AG04450 (cell line): ENCODE measurements at regions not wholly inside any gene's neighbourhood (a gene's known extent, or its start where the extent isn't known, plus 50 kb on each side); places are given as distances from the start of the nearest gene placed in this dataset.

Experiments used
- CTCF ChIA-PET: fragments of 300-600, 350-600 bp; formaldehyde crosslinking; extraction: SDS; loops from one replicate; lab custom pipeline; 2022; ENCODE audit warnings: antibody characterized with exemption, inconsistent platforms; lab: Charles Lee
- POLR2A ChIA-PET: fragments of 350-600 bp; formaldehyde crosslinking; extraction: SDS; loops from one replicate; lab custom pipeline; 2021; ENCODE audit warnings: antibody characterized with exemption, inconsistent platforms; lab: Yijun Ruan, JAX
- DNase-seq: peaks from one replicate; pipeline ENCODE4 v3.0.0-alpha.2; 2011; ENCODE audit warnings: low read depth, low spot score
- H3K27ac ChIP-seq: one replicate; pipeline ENCODE4 v1.5.1; 2012; ENCODE audit warnings: low read depth, low read length, control low read depth
- H3K27me3 ChIP-seq: one replicate; pipeline ENCODE4 v1.6.0; 2012; ENCODE audit warnings: low read length; ENCODE audit not compliant: control insufficient read depth, insufficient read depth
- H3K4me3 ChIP-seq: 2 replicates; pipeline ENCODE4 v1.5.1; 2011; ENCODE audit warnings: mild to moderate bottlenecking, low read depth, low read length, control low read depth
- H3K9me3 ChIP-seq: 2 replicates; pipeline ENCODE4 v1.5.1; 2012; ENCODE audit warnings: low read length; ENCODE audit not compliant: control insufficient read depth, insufficient read depth
- CTCF ChIP-seq: IDR thresholded peaks from 2 replicates; pipeline ENCODE4 v1.5.1; 2011; ENCODE audit warnings: low read depth, low read length, control low read depth, inconsistent platforms

GRCh38 chr7:156157409-156158012, 345.2 kb upstream of the SHH start:
- TF ChIP-seq CTCF: no peak
- ChIA-PET POLR2A (no interaction called here), CTCF (no interaction called here)
- Histone ChIP-seq H3K4me3 (no peak overlapping the region), H3K27ac (no peak overlapping the region), H3K9me3 (peaks cover 58% of the 10 kb centered on the region), H3K27me3 (no peaks in the 10 kb centered on the region)
- no peak for DNase-seq

GRCh38 chr7:156156734-156157408, 344.6 kb upstream of the SHH start:
- H3K4me3 ChIP-seq: no peak overlapping the region
- ChIA-PET POLR2A (no interaction called here), CTCF (no interaction called here)
- no peak for DNase-seq
- no peaks in the 10 kb centered on the region for H3K27me3 ChIP-seq
- peaks cover 56% of the 10 kb centered on the region for H3K9me3 ChIP-seq
- no peak overlapping the region for H3K27ac ChIP-seq
- 0 out of 2 replicates have a peak, but pooled peaks have one; percentile 10 for TF ChIP-seq CTCF

GRCh38 chr7:156155988-156156733, 343.9 kb upstream of the SHH start:
- TF ChIP-seq CTCF: no peak
- CTCF ChIA-PET: no interaction called here

GRCh38 chr7:156153590-156153989, 341.3 kb upstream of the SHH start:
- Histone ChIP-seq H3K27ac (no peak overlapping the region), H3K4me3 (no peak overlapping the region), H3K27me3 (no peaks in the 10 kb centered on the region), H3K9me3 (peaks cover 50% of the 10 kb centered on the region)
- CTCF ChIA-PET: no interaction called here
- POLR2A ChIA-PET: no interaction called here
- DNase-seq: no peak
- TF ChIP-seq CTCF: no peak

More at GRCh38 chr7:156155988-156156733, 343.9 kb upstream of the SHH start:
- POLR2A ChIA-PET: no interaction called here
- H3K4me3 ChIP-seq: no peak overlapping the region
- peaks cover 56% of the 10 kb centered on the region for H3K9me3 ChIP-seq
- no peak overlapping the region for H3K27ac ChIP-seq
- H3K27me3 ChIP-seq: no peaks in the 10 kb centered on the region
- no peak for DNase-seq

GRCh38 chr7:156152390-156152789, 340.1 kb upstream of the SHH start:
- CTCF ChIA-PET: no interaction called here

More at GRCh38 chr7:156152390-156152789, 340.1 kb upstream of the SHH start:
- POLR2A ChIA-PET: no interaction called here
- Histone ChIP-seq H3K4me3 (no peak overlapping the region), H3K27ac (no peak overlapping the region), H3K27me3 (no peaks in the 10 kb centered on the region), H3K9me3 (peaks cover 48% of the 10 kb centered on the region)
- no peak for TF ChIP-seq CTCF
- no peak for DNase-seq
